ENCODE measurements at regions not wholly inside any gene's neighbourhood (a gene's known extent, or its start where the extent isn't known, plus 50 kb on each side); places are given as distances from the start of the nearest gene placed in this dataset.
A peak's percentile ranks its signal among the peaks of the same experiment; 100 is the strongest.

DNA sequence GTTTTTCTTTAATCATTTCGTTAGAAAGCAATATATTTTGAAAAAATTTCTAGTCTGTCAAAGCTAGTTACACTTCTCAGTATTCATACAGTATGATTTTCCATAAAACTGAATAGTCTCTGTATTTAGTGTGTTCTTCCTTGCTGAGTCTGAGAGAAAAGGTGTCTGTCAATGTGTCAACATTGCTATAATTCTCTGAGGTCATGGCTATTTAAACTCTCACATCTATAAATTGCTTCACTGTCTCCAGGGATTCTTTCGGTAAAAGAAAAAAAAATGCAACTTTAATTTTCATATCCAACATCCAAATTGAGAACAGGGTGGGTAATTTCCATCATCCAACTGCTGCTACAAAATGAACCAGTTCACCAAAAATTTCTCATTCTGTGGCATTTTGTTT lies 319.7 kb upstream of the GHITM start:
- Mint-ChIP-seq H3K27me3 (no peaks in the 10 kb centered on the region), H3K27ac (no peak overlapping the region), H3K9me3 (peaks cover 3% of the 10 kb centered on the region), H3K4me1 (ENCODE audit: low read depth in 2 of 2) (no peaks in the 10 kb centered on the region), H3K4me3 (no peak overlapping the region), H3K36me3 (no peaks in the 10 kb centered on the region)
- no peak for ATAC-seq
- no peak for DNase-seq (ENCODE audit: low spot score)

DNA sequence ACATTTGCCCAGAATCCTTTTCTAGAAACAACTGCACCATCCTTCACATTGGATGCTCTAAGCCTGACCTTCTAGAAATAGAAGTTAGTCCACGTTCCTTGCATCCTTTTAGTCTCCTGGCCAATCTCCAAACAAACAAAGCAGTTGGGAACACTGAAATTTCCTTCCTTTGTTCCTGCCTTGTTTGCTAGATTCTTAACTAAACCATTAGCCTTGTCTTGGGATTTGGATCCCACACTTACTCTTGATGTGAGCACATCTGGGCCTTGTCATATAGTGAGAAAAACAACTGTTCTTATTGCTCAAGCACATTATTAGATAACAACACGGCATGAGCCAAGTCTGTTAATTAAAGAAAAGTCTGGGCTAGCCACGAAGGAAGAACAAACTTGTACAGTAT lies 319.3 kb upstream of the GHITM start:
- H3K9me3 Mint-ChIP-seq: peaks cover 3% of the 10 kb centered on the region
- H3K4me1 Mint-ChIP-seq (ENCODE audit: low read depth in 2 of 2): no peaks in the 10 kb centered on the region
- no peak overlapping the region for H3K4me3 Mint-ChIP-seq
- no peaks in the 10 kb centered on the region for H3K36me3 Mint-ChIP-seq
- ATAC-seq: no peak
- no peaks in the 10 kb centered on the region for H3K27me3 Mint-ChIP-seq
- DNase-seq (ENCODE audit: low spot score): no peak
- H3K27ac Mint-ChIP-seq: no peak overlapping the region

DNA sequence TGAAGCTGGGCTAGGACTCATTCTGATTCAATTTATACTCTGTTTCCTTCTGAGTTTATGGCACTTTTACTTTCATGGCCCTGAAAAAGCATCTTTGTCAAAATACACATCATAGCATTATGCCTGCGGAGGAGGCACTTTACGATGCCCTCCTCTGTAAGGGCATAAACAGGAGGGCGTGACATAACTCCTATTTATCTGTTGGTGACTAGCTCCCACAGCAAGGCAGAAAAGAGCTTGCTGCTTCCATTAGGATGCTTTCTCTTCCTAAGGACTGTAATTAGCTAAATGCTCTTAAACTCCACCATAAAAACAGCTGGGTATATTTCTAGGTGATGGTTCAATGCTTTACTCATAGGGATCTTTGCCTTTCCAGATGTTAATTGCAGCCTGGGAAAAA lies 315.2 kb upstream of the GHITM start:
- ATAC-seq: no peak
- Mint-ChIP-seq H3K4me3 (no peak overlapping the region), H3K27me3 (peaks cover 0 to 7% of the 10 kb centered on the region in 2 donors), H3K36me3 (no peaks in the 10 kb centered on the region), H3K4me1 (ENCODE audit: low read depth in 2 of 2) (no peaks in the 10 kb centered on the region), H3K27ac (no peak overlapping the region), H3K9me3 (peaks cover 9% of the 10 kb centered on the region)
- DNase-seq (ENCODE audit: low spot score): no peak

DNA sequence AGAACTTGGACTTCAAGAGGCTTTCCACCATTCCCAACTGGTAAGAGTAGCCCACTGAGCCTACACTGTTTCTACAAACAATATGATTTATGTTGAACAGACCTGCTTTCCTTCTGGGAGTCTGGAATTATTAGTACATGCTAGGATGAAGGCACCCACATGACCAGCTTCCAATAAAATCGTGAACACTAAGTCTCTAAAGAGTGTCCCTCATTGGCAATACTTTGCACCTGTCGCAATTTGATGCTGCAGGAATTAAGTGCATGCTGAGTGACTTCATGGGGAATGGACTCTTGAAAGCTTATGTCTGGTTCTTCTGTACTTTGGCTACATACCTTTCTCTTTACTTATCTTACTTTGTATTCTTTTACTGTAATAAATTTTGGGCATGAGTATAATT lies 305.2 kb upstream of the GHITM start:
- no peak overlapping the region for H3K27ac Mint-ChIP-seq
- H3K36me3 Mint-ChIP-seq: no peaks in the 10 kb centered on the region
- DNase-seq (ENCODE audit: low spot score): no peak
- ATAC-seq: no peak
- H3K9me3 Mint-ChIP-seq: peaks cover 4% of the 10 kb centered on the region
- no peaks in the 10 kb centered on the region for H3K27me3 Mint-ChIP-seq
- no peaks in the 10 kb centered on the region for H3K4me1 Mint-ChIP-seq (ENCODE audit: low read depth in 2 of 2)
- no peak overlapping the region for H3K4me3 Mint-ChIP-seq

DNA sequence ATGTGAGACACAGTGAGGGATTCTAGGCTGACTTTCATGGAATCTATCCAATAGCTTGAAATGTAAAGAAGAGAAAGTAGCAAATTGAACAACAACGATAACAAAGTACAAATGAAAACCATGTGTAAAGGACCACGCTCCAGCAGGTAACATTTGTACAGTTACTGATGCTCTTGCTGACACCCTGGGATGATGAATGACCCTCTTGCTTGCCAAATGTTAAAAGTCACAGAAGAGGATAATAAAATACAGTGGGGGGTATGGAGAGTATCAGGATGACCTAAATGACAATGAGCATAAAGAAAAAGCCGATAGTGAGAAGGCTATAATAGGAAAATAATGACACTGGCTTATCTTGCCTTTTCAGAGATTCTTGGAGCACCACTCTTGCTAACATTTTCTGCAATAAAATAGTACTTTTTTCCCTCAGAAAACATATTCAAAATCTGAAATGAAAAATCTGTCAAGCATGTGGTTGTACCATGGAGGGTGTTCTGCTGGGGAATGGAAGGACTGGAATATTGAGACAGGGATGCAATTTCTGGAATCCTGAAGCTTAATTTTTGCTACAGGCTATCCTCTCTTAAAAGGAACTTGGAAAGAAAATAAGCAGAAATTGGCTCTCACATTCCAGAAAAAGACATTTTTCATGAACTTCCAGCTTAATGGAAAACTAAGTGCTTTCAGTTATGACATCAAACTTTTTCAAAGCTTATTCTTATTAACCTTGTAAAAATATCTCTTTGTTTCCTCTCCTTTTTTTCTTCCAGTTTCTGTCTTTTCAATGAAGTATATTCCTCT lies 303.2 kb upstream of the GHITM start:
- Mint-ChIP-seq H3K27me3 (no peaks in the 10 kb centered on the region), H3K9me3 (peaks cover 6% of the 10 kb centered on the region), H3K4me3 (no peak overlapping the region), H3K4me1 (ENCODE audit: low read depth in 2 of 2) (no peaks in the 10 kb centered on the region), H3K36me3 (no peaks in the 10 kb centered on the region), H3K27ac (no peak overlapping the region)
- DNase-seq (ENCODE audit: low spot score): no peak
- ATAC-seq: no peak

DNA sequence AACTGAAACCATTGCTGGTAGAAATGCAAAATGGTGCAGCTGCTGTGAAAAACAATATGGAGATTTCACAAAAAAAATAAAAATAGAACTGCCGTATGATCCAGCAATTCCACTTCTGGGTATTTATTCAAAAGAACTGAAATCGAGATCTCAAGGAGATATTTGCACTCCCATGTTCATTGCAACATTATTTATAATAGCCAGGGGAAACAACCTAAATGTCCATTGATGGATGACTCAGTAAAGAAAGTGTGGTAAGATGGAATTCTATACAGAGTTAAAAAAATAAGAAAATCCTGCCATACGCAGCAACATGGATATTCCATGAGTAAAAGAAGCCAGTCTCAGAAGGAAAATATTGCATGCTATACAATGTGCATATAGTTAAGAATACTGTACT lies 290.6 kb upstream of the GHITM start:
- no peak overlapping the region for H3K4me3 Mint-ChIP-seq
- H3K36me3 Mint-ChIP-seq: no peaks in the 10 kb centered on the region
- DNase-seq (ENCODE audit: low spot score): no peak
- no peak for ATAC-seq
- H3K4me1 Mint-ChIP-seq (ENCODE audit: low read depth in 2 of 2): no peaks in the 10 kb centered on the region
- H3K27ac Mint-ChIP-seq: no peak overlapping the region
- no peaks in the 10 kb centered on the region for H3K9me3 Mint-ChIP-seq
- no peaks in the 10 kb centered on the region for H3K27me3 Mint-ChIP-seq

DNA sequence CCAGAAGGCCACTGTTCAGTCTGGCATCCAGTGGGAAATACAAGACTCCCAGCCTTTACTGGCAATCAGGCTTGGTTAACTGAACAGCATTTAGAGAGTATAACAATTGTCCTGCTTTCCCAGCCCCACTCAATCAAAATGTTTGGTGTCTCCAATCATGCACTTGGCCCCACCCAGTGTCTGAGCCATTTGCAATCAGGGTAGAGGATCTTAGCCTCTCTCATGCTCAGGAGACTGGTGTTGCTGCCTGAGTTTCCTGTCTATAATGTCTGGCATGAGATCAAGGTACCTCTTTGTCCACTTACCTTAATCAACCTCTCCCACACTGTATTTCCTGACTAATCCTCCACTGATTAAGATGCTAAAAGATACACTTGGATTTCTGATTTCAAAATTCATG lies 290.2 kb upstream of the GHITM start:
- no peaks in the 10 kb centered on the region for H3K36me3 Mint-ChIP-seq
- ATAC-seq: no peak
- DNase-seq (ENCODE audit: low spot score): no peak

DNA sequence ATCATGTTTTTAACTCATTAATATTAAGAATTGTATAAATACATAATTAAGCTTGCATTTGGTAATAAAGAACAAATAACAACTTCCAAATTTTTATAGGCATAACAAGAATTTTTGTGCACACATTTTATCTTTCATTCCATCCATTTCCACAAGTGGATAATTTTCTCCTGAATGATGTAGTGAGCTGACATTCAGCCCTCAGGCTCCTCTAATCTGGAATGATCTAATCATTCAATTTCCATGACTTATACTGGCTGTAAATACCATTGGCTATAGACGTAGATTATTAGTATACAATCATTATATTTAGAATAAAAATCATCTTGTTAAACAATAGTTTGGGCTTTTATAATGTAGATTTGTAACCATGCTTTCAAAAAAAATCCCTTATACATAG lies 287.2 kb upstream of the GHITM start:
- Mint-ChIP-seq H3K27ac (no peak overlapping the region), H3K27me3 (no peaks in the 10 kb centered on the region), H3K4me1 (ENCODE audit: low read depth in 2 of 2) (no peaks in the 10 kb centered on the region), H3K4me3 (no peak overlapping the region), H3K36me3 (no peaks in the 10 kb centered on the region), H3K9me3 (no peaks in the 10 kb centered on the region)
- ATAC-seq (no peak), DNase-seq (ENCODE audit: low spot score) (no peak)

More for the DNA sequence above, 290.2 kb upstream of the GHITM start:
- Mint-ChIP-seq H3K4me3 (no peak overlapping the region), H3K4me1 (ENCODE audit: low read depth in 2 of 2) (no peaks in the 10 kb centered on the region), H3K27me3 (no peaks in the 10 kb centered on the region), H3K9me3 (no peaks in the 10 kb centered on the region), H3K27ac (no peak overlapping the region)

DNA sequence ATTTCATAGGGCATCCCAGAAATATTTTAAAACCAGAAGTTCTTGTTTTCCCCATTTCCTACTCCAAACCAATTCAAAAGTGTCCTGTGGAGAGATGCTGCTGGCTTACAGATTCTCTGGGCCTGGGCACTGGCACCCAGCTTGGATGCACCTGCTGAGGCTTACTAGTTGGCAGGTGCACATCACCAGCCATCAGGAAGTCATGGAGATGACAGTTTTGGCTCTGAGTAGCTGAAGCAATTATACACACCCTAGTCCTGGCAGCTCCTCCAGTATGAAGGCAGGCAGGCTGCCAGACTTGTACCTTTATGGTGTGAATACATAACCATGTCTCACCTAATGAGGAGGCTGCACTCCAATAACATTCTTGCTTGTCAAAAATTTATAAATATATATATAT lies 276.6 kb upstream of the GHITM start:
- H3K36me3 Mint-ChIP-seq: no peaks in the 10 kb centered on the region
- no peak overlapping the region for H3K27ac Mint-ChIP-seq
- H3K4me3 Mint-ChIP-seq: no peak overlapping the region
- H3K27me3 Mint-ChIP-seq: peaks cover 0 to 21% of the 10 kb centered on the region in 2 donors
- ATAC-seq (no peak), DNase-seq (ENCODE audit: low spot score) (no peak)
- H3K9me3 Mint-ChIP-seq: peaks cover 3% of the 10 kb centered on the region
- no peaks in the 10 kb centered on the region for H3K4me1 Mint-ChIP-seq (ENCODE audit: low read depth in 2 of 2)

DNA sequence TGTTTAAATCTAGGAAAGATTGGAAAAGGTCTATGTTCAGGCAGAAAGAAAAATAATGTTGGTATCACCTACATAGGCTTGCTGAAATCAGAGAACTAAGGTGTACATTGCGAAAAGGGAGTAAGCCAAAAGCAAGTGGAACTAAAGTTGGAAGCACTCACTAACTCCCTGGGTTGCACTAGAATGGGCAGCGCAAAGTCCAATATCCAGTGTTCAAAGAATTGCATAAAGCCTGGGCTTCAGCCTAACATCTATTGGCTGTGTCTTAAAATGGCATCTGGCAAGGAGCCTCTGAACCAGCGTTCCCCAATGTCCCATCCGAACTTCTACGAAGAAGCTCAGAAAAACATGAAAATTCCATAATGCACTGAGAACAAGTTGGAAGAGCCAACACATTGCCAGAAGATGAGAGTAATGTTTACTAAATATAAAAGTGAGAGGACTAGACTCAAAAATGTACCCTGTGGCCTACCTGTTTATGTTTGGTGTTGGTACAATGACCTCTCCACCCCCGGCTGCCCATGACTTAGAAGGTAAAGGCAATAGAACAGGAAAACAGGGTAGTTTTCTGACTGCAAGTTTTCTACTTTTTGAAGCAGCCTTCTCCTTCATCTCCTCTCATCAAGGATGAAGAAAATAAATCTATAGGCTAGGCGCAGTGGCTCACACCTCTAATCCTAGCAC lies 275.9 kb upstream of the GHITM start:
- Mint-ChIP-seq H3K4me1 (ENCODE audit: low read depth in 2 of 2) (no peaks in the 10 kb centered on the region), H3K27ac (no peak overlapping the region), H3K36me3 (no peaks in the 10 kb centered on the region), H3K9me3 (peaks cover 3% of the 10 kb centered on the region), H3K4me3 (no peak overlapping the region), H3K27me3 (peaks cover 0 to 21% of the 10 kb centered on the region in 2 donors)
- DNase-seq (ENCODE audit: low spot score): no peak
- ATAC-seq: no peak

DNA sequence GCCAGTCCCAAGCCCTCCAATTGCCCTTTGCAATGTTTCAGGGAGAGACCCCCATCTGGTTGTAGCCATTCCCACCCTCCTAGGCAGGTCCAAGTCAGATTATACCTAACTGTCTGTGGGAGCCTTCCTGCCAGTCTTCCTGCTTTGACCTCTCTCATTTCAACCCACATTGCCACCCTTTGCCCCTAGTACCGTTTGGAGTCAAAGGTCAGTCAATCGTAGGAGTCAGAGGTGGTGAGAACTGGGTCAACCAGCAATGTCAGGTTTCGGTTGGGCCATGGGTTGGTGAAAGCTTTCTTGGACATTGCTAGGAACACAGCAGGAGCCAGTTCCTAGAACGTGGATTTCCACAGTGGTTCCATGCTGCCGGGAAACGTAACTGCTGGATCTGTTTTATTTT lies 269.4 kb upstream of the GHITM start:
- DNase-seq (ENCODE audit: low spot score) (no peak), ATAC-seq (no peak)
- H3K4me1 Mint-ChIP-seq (ENCODE audit: low read depth in 2 of 2): no peaks in the 10 kb centered on the region
- H3K36me3 Mint-ChIP-seq: no peaks in the 10 kb centered on the region
- no peak overlapping the region for H3K27ac Mint-ChIP-seq
- no peak overlapping the region for H3K4me3 Mint-ChIP-seq
- H3K27me3 Mint-ChIP-seq: no peaks in the 10 kb centered on the region
- H3K9me3 Mint-ChIP-seq: no peaks in the 10 kb centered on the region

DNA sequence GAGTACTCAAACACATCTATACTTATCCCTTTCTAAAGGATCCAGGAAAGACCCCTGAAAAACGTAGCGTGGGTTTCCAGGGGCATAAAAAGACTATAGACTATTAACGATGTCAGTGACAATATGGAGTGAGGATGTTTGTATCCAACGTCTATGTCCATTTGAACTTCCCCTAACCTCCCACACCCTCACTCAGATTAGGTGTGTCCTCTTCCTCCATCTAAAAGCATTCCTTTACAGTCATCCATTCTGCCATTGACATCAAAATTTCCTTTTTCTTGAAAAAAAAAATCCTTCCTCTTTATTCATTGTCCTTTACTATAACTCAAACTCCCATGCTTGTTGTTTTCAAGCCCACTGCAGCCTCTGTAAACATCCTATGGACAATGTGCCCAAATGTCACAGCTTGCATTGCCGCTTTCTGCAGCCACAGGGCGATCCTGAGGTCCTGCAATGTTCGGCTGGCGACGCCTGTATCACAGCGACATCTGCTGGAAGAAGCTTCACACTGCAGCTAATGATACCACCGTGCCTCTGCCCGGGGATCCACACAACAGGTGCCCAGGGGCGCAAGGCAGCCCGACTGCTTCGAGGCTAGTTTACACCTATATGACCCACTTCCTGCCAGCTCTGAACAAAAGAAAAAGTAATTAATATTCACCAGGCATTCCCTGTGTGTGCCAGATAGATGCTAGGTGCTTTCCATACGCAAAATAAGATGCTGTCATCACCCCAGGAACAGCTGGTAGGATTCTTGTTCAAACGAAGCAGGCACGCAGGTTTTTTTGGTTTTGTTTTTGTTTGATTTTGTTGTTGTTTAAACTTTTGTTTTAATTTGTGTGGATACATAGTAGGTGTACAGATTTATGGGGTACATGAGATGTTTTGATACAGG lies 267.9 kb upstream of the GHITM start:
- peaks cover 0 to 6% of the 10 kb centered on the region in 2 donors for H3K27me3 Mint-ChIP-seq
- DNase-seq (ENCODE audit: low spot score) (peak; percentile 62), ATAC-seq (peak; percentile 65 to 70)
- no peak overlapping the region for H3K4me3 Mint-ChIP-seq
- no peak overlapping the region for H3K27ac Mint-ChIP-seq
- H3K36me3 Mint-ChIP-seq: no peaks in the 10 kb centered on the region
- H3K9me3 Mint-ChIP-seq: no peaks in the 10 kb centered on the region
- no peaks in the 10 kb centered on the region for H3K4me1 Mint-ChIP-seq (ENCODE audit: low read depth in 2 of 2)

DNA sequence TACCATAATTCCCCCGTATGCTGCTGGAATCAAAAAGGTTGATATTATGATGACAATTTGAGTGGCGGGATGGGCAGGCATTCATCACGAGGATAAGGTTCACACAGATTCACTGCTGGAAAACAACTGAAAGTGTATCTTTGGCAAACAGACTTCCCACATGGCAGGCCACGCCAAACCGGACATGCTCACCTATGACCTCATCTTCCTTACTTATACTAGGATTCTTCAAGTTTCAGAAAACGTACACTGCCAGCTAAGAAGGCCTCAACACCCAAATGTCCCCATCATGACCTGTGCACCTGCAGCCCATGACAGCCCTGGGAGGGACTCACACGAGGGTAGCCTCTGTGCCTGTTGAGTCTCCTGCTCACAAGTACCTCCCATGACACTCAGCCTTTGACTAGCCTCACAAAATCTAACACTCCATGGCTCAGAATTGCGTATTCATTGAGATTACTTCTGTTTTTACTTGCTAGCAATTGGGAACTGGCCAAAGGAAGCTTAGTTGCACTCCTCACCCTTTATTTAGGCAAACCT lies 259.0 kb upstream of the GHITM start:
- Mint-ChIP-seq H3K4me3 (no peak overlapping the region), H3K36me3 (no peaks in the 10 kb centered on the region), H3K9me3 (peaks cover 3% of the 10 kb centered on the region), H3K27me3 (peaks cover 7 to 11% of the 10 kb centered on the region in 2 donors), H3K4me1 (ENCODE audit: low read depth in 2 of 2) (no peaks in the 10 kb centered on the region), H3K27ac (no peak overlapping the region)
- no peak for DNase-seq (ENCODE audit: low spot score)
- no peak for ATAC-seq

DNA sequence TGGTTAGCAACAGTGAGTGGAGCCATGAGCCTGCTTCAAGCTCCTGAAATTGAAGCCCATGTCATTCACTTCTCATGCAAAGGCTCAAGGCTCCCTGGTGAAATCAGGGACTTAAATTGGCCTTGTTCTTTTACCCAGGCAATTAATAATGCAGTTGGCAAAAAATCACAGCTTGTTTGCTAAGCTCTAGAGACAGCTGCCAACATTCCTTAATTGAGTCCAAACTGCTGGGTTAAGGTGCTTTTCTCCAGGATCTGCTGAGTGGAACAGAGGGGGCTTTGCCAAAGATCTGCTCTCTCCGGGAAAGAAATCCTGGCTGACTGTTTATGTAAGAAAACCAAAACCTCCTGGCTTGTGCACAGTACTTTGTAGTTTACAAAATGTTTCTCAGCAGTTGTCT lies 257.6 kb upstream of the GHITM start:
- Mint-ChIP-seq H3K4me3 (no peak overlapping the region), H3K9me3 (peaks cover 3% of the 10 kb centered on the region), H3K27me3 (peaks cover 11 to 13% of the 10 kb centered on the region in 2 donors), H3K27ac (no peak overlapping the region), H3K36me3 (no peaks in the 10 kb centered on the region), H3K4me1 (ENCODE audit: low read depth in 2 of 2) (no peaks in the 10 kb centered on the region)
- DNase-seq (ENCODE audit: low spot score) (no peak), ATAC-seq (no peak)

Data from natural killer cell treated with Interleukin-12 subunit alpha and Interleukin-12 subunit beta and Interleukin-15 and Interleukin-18, amount 100 ng/mL, for 72 hours (primary cell).